ENCODE measurements at regions not wholly inside any gene's neighbourhood (a gene's known extent, or its start where the extent isn't known, plus 50 kb on each side); places are given as distances from the start of the nearest gene placed in this dataset.

DNA sequence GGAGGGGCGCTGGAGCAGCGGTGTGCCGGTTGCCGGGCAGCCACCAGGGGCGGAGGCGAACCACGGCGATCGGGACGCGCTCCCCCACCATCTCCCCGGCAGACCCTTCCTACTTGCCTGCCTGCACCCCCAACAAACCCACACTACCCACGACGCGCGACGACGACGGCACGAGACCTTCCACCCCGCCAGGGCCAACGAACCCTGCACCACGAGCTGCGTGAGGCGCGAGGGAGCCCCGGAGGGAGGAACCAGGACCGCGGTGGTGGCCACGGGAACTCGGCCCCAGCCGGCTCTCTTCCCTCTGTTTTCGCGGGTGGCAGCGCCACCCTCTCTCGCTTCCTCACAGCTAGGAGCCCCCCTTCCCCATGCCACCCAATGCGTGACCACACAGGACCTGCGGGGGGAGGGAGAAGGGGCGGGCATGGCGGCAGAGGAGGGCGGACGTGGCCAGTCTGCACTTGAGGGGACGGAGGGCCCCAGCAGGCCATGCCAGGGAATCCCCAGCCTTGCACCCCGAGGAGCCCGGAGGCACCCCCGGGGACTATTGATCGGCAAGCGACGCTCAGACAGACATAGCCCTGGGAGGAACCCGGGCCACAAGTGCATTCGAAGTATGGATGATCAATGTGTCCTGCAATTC, 1516.4 kb upstream of the DEFB115 start:
- TF ChIP-seq ZBTB1 (tag by site-specific recombination; IDR thresholded peaks at IDR 0.05) (no peak), ZNF513 (tag by site-specific recombination; IDR thresholded peaks at IDR 0.05) (no peak), ZNF560 (tag by site-specific recombination; IDR thresholded peaks at IDR 0.05; ENCODE audit: borderline replicate concordance) (no peak), SP3 (tag by site-specific recombination; IDR thresholded peaks at IDR 0.05) (no peak), ZNF677 (tag by site-specific recombination; IDR thresholded peaks at IDR 0.05) (no peak), ZNF555 (tag by site-specific recombination; conservative IDR thresholded peaks at IDR 0.05) (no peak), ZBTB11 (tag by site-specific recombination; conservative IDR thresholded peaks at IDR 0.05; ENCODE audit: low read depth) (no peak), ZNF114 (tag by site-specific recombination; IDR thresholded peaks at IDR 0.05) (no peak), RBAK (tag by site-specific recombination; IDR thresholded peaks at IDR 0.05) (no peak), SP2 (tag by site-specific recombination; IDR thresholded peaks at IDR 0.05) (no peak), KLF7 (tag by site-specific recombination; IDR thresholded peaks at IDR 0.05; ENCODE audit: borderline replicate concordance) (no peak), ZNF121 (tag by site-specific recombination; IDR thresholded peaks at IDR 0.05) (no peak), ZSCAN23 (tag by site-specific recombination; IDR thresholded peaks at IDR 0.05) (no peak), ZNF311 (tag by site-specific recombination; IDR thresholded peaks at IDR 0.05; ENCODE audit: borderline replicate concordance) (no peak), ZNF776 (tag by site-specific recombination; IDR thresholded peaks at IDR 0.05; ENCODE audit: borderline replicate concordance) (no peak)
- TF ChIP-seq, protein P1, sequence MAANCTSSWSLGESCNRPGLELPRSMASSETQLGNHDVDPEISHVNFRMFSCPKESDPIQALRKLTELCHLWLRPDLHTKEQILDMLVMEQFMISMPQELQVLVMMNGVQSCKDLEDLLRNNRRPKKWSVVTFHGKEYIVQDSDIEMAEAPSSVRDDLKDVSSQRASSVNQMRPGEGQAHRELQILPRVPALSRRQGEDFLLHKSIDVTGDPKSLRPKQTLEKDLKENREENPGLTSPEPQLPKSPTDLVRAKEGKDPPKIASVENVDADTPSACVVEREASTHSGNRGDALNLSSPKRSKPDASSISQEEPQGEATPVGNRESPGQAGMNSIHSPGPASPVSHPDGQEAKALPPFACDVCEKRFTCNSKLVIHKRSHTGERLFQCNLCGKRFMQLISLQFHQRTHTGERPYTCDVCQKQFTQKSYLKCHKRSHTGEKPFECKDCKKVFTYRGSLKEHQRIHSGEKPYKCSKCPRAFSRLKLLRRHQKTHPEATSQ (tag by site-specific recombination; IDR thresholded peaks at IDR 0.05) = no peak
- ChIA-PET CTCF (interaction anchor here (0.6 kb wide), 1 partner anchor 25 kb away, joined by 3 read pairs; no protein-coding TSS in a partner anchor), POLR2A (no interaction called here)
- Histone ChIP-seq H3K4me1 (ENCODE audit: control insufficient read depth, insufficient read depth, low read length) (no peaks in the 10 kb centered on the region), H3K36me3 (ENCODE audit: control insufficient read depth in 2 of 2, insufficient read depth in 1 of 2, low read length in 2 of 2) (no peaks in the 10 kb centered on the region), H3K4me3 (ENCODE audit: low read depth, low read length) (no peak overlapping the region), H3K27ac (ENCODE audit: extremely low read depth, low read depth, low read length) (no peak overlapping the region), H3K9me3 (ENCODE audit: control insufficient read depth, insufficient read depth, low read depth, low read length) (no peaks in the 10 kb centered on the region)

GRCh38 chr20:29741594-29741893, 1515.9 kb upstream of the DEFB115 start:
- H3K9me3 ChIP-seq (ENCODE audit: control insufficient read depth, insufficient read depth, low read depth, low read length) = no peaks in the 10 kb centered on the region
- POLR2A ChIA-PET = no interaction called here

More at GRCh38 chr20:29741594-29741893, 1515.9 kb upstream of the DEFB115 start:
- Histone ChIP-seq H3K4me3 (ENCODE audit: low read depth, low read length) (no peak overlapping the region), H3K4me1 (ENCODE audit: control insufficient read depth, insufficient read depth, low read length) (no peaks in the 10 kb centered on the region), H3K36me3 (ENCODE audit: control insufficient read depth in 2 of 2, insufficient read depth in 1 of 2, low read length in 2 of 2) (no peaks in the 10 kb centered on the region), H3K27ac (ENCODE audit: extremely low read depth, low read depth, low read length) (no peak overlapping the region)
- CTCF ChIA-PET = interaction anchor here (0.6 kb wide), 1 partner anchor 24 kb away, joined by 3 read pairs; no protein-coding TSS in a partner anchor
- TF ChIP-seq BCL11A (tag by site-specific recombination; IDR thresholded peaks at IDR 0.05; ENCODE audit: low read depth) (no peak), ZNF843 (tag by site-specific recombination; IDR thresholded peaks at IDR 0.05) (no peak), ZNF121 (tag by site-specific recombination; IDR thresholded peaks at IDR 0.05) (no peak)
